Osteoblast (primary cell): ENCODE measurements at regions not wholly inside any gene's neighbourhood (a gene's known extent, or its start where the extent isn't known, plus 50 kb on each side); places are given as distances from the start of the nearest gene placed in this dataset.
"Not testable (repeated sequence)": the region's sequence is repeated elsewhere in the genome, so short reads cannot be mapped to it uniquely, and the experiment has no call there.

Source experiments
- DNase-seq: peaks from one replicate; pipeline ENCODE4 v3.0.0; 2011; ENCODE audit warnings: low spot score, mixed read lengths; ENCODE audit not compliant: insufficient read length; ENCODE audit errors: missing footprints
- H2AFZ ChIP-seq: 2 replicates; pipeline ENCODE4 v1.6.0; 2011; ENCODE audit warnings: mild to moderate bottlenecking, low read length
- H3K27ac ChIP-seq: 2 replicates; pipeline ENCODE4 v1.5.1; 2011; ENCODE audit warnings: mild to moderate bottlenecking, low read depth, low read length, moderate library complexity
- H3K27me3 ChIP-seq: 2 replicates; pipeline ENCODE4 v1.6.0; 2012; ENCODE audit warnings: mild to moderate bottlenecking, control low read depth, inconsistent platforms, low read length, moderate library complexity; ENCODE audit not compliant: insufficient read depth
- H3K36me3 ChIP-seq: 2 replicates; pipeline ENCODE4 v1.5.1; 2011; ENCODE audit warnings: mild to moderate bottlenecking, low read length, control low read depth, moderate library complexity; ENCODE audit not compliant: insufficient read depth
- H3K4me1 ChIP-seq: 2 replicates; pipeline ENCODE4 v1.5.1; 2011; ENCODE audit warnings: mild to moderate bottlenecking, low read length, control low read depth, moderate library complexity; ENCODE audit not compliant: insufficient read depth
- H3K4me2 ChIP-seq: 2 replicates; pipeline ENCODE4 v1.6.0; 2011; ENCODE audit warnings: mild to moderate bottlenecking, low read length; ENCODE audit not compliant: insufficient read depth
- H3K4me3 ChIP-seq: fragments of 200-600 bp; sonication (generic); 3 replicates; pipeline ENCODE4 v1.5.1; 2012; ENCODE audit warnings: mild to moderate bottlenecking, low read length, inconsistent platforms; ENCODE audit not compliant: insufficient read depth
- H3K79me2 ChIP-seq: 2 replicates; pipeline ENCODE4 v1.6.0; 2012; ENCODE audit warnings: mild to moderate bottlenecking, low read length, control low read depth, inconsistent platforms; ENCODE audit not compliant: insufficient read depth
- H3K9me3 ChIP-seq: 2 replicates; pipeline ENCODE4 v1.5.1; 2011; ENCODE audit warnings: low read depth, low read length, control low read depth
- H4K20me1 ChIP-seq: 2 replicates; pipeline ENCODE4 v1.6.0; 2012; ENCODE audit warnings: mild to moderate bottlenecking, low read length, control low read depth; ENCODE audit not compliant: insufficient read depth
- TF ChIP-seq, protein P1 (sequence below): IDR thresholded peaks from 2 replicates; pipeline ENCODE4 v1.5.1; 2011; ENCODE audit warnings: mild to moderate bottlenecking, low read depth, low read length, moderate library complexity; ENCODE audit errors: extremely low read depth

- no peak for DNase-seq
Observed at GRCh38 chr2:83109284-83109683, 1349.8 kb downstream of the SUCLG1 start.

GRCh38 chr2:83106853-83107252, 1352.2 kb downstream of the SUCLG1 start:
- TF ChIP-seq, protein P1, sequence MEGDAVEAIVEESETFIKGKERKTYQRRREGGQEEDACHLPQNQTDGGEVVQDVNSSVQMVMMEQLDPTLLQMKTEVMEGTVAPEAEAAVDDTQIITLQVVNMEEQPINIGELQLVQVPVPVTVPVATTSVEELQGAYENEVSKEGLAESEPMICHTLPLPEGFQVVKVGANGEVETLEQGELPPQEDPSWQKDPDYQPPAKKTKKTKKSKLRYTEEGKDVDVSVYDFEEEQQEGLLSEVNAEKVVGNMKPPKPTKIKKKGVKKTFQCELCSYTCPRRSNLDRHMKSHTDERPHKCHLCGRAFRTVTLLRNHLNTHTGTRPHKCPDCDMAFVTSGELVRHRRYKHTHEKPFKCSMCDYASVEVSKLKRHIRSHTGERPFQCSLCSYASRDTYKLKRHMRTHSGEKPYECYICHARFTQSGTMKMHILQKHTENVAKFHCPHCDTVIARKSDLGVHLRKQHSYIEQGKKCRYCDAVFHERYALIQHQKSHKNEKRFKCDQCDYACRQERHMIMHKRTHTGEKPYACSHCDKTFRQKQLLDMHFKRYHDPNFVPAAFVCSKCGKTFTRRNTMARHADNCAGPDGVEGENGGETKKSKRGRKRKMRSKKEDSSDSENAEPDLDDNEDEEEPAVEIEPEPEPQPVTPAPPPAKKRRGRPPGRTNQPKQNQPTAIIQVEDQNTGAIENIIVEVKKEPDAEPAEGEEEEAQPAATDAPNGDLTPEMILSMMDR, result no peak
- no peaks in the 10 kb centered on the region for H3K36me3 ChIP-seq
- no peak overlapping the region for H2AFZ ChIP-seq
- no peaks in the 10 kb centered on the region for H3K27me3 ChIP-seq
- H3K4me1 ChIP-seq, result peaks cover 9% of the 10 kb centered on the region
- H4K20me1 ChIP-seq, result no peaks in the 10 kb centered on the region
- no peaks in the 10 kb centered on the region for H3K79me2 ChIP-seq
- H3K4me3 ChIP-seq, result no peak overlapping the region
- H3K9me3 ChIP-seq, result no peaks in the 10 kb centered on the region
- no peak overlapping the region for H3K4me2 ChIP-seq
- no peak for DNase-seq
- H3K27ac ChIP-seq, result no peak overlapping the region

More at GRCh38 chr2:83109284-83109683, 1349.8 kb downstream of the SUCLG1 start:
- H4K20me1 ChIP-seq, result no peaks in the 10 kb centered on the region
- TF ChIP-seq, protein P1, result no peak
- no peak overlapping the region for H2AFZ ChIP-seq
- H3K9me3 ChIP-seq, result no peaks in the 10 kb centered on the region
- no peaks in the 10 kb centered on the region for H3K27me3 ChIP-seq
- H3K27ac ChIP-seq, result no peak overlapping the region
- no peaks in the 10 kb centered on the region for H3K36me3 ChIP-seq
- peaks cover 4% of the 10 kb centered on the region for H3K4me1 ChIP-seq
- H3K4me3 ChIP-seq, result no peak overlapping the region
- H3K79me2 ChIP-seq, result no peaks in the 10 kb centered on the region
- H3K4me2 ChIP-seq, result no peak overlapping the region

- Histone ChIP-seq H3K4me3 (no peak overlapping the region), H3K4me2 (peak overlapping the region; percentile 29), H3K27ac (peak overlapping the region; percentile 53), H3K27me3 (no peaks in the 10 kb centered on the region), H2AFZ (no peak overlapping the region), H4K20me1 (no peaks in the 10 kb centered on the region), H3K4me1 (peaks cover 9% of the 10 kb centered on the region), H3K9me3 (no peaks in the 10 kb centered on the region), H3K79me2 (no peaks in the 10 kb centered on the region), H3K36me3 (no peaks in the 10 kb centered on the region)
- no peak for DNase-seq
- TF ChIP-seq, protein P1, result no peak
Observed at GRCh38 chr2:83104202-83104601, 1354.9 kb downstream of the SUCLG1 start.

DNA sequence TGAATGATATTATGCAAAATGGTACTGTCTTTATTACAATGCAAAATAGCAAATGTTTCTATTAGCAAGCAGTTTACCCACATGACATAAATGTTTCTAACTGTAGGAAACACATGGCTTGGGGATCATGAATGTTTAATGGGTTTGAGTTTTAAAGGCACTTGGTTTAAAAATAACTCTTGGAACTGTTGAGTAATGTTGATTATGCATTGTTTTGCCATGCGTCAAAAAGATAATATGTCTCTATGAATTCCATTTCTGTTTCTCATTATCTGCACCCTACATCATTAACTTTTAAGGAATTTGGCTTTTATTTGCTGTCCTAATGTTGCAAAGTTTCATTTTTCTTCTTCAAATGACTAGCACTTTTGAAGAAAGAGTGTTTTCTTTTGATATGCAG, 1355.5 kb downstream of the SUCLG1 start:
- peak overlapping the region; percentile 29 for H3K4me2 ChIP-seq
- no peak overlapping the region for H3K4me3 ChIP-seq
- peak overlapping the region; percentile 53 for H3K27ac ChIP-seq
- H3K36me3 ChIP-seq, result no peaks in the 10 kb centered on the region
- no peaks in the 10 kb centered on the region for H4K20me1 ChIP-seq
- TF ChIP-seq, protein P1, result no peak
- H3K4me1 ChIP-seq, result peaks cover 9% of the 10 kb centered on the region
- no peaks in the 10 kb centered on the region for H3K79me2 ChIP-seq
- DNase-seq, result no peak
- H3K27me3 ChIP-seq, result no peaks in the 10 kb centered on the region
- no peaks in the 10 kb centered on the region for H3K9me3 ChIP-seq
- no peak overlapping the region for H2AFZ ChIP-seq

GRCh38 chr2:83089051-83089450, 1370.0 kb downstream of the SUCLG1 start:
- H3K4me3 ChIP-seq, H3K9me3 ChIP-seq, H3K4me1 ChIP-seq, H3K36me3 ChIP-seq, H2AFZ ChIP-seq, H3K27ac ChIP-seq, H3K4me2 ChIP-seq, H4K20me1 ChIP-seq, H3K79me2 ChIP-seq, H3K27me3 ChIP-seq, DNase-seq: not testable (repeated sequence)
